B cell (primary cell): ENCODE measurements at regions not wholly inside any gene's neighbourhood (a gene's known extent, or its start where the extent isn't known, plus 50 kb on each side); places are given as distances from the start of the nearest gene placed in this dataset.

Experiments
- ATAC-seq: fragments of 200-7000 bp; cut with Tn5 transposase; one replicate; pipeline ENCODE4 v1.10.0; 2021; ENCODE audit warnings: low read depth, mild to moderate bottlenecking, moderate number of reproducible peaks, moderate library complexity
- CTCF ChIA-PET: fragments of 350-600 bp; sonication (Branson Sonifier 250); formaldehyde crosslinking; loops from one replicate; lab custom pipeline; 2021; ENCODE audit warnings: antibody characterized with exemption, inconsistent platforms; lab: Charles Lee
- POLR2A ChIA-PET: fragments of 350-600 bp; sonication (Branson Sonifier 250); formaldehyde crosslinking; loops from one replicate; lab custom pipeline; 2021; ENCODE audit warnings: antibody characterized with exemption; lab: Charles Lee
- DNase-seq: peaks from one replicate; pipeline ENCODE4 v3.0.0; 2013
- H2AFZ ChIP-seq: 2 replicates; pipeline ENCODE4 v1.6.1; 2012; ENCODE audit warnings: mild to moderate bottlenecking, low read depth, low read length; ENCODE audit not compliant: insufficient read depth, poor library complexity, severe bottlenecking
- H3K27ac ChIP-seq, 2 donors: 1 replicate in 1 of 2; 2 replicates in 1 of 2; pipeline ENCODE4 v1.5.1; 2012 to 2013; ENCODE audit warnings: low read length in 2 of 2, mild to moderate bottlenecking in 2 of 2, moderate library complexity in 1 of 2
- H3K27me3 ChIP-seq, 4 experiments: fragments of 200-600 bp in 1 of 4; sonication (generic) in 1 of 4; replicated peaks in 1 of 4; 1 replicate in 2 of 4; 2 replicates in 2 of 4; pipeline versions ENCODE4 v1.6.1 to v1.7.0; 2013 to 2016; ENCODE audit warnings: low read length in 3 of 4, mild to moderate bottlenecking in 2 of 4, mixed read lengths in 1 of 4, moderate library complexity in 1 of 4; ENCODE audit not compliant: insufficient read depth in 4 of 4, control insufficient read depth in 3 of 4; ENCODE audit errors: control extremely low read depth in 1 of 4
- H3K36me3 ChIP-seq, 2 experiments: replicated peaks in 1 of 2; 1 replicate in 1 of 2; 2 replicates in 1 of 2; pipeline versions ENCODE4 v1.6.1 to v1.7.1; 2013; ENCODE audit warnings: low read length in 1 of 2; ENCODE audit not compliant: insufficient read depth in 2 of 2, control insufficient read depth in 1 of 2; ENCODE audit errors: control extremely low read depth in 1 of 2, extremely low read depth in 1 of 2
- H3K4me1 ChIP-seq, 2 donors: fragments of 200-600 bp in 1 of 2; sonication (generic) in 1 of 2; 1 replicate in 1 of 2; 2 replicates in 1 of 2; pipeline versions ENCODE4 v1.5.1 to v1.6.1; 2013 to 2017; ENCODE audit warnings: low read length in 2 of 2; ENCODE audit not compliant: control insufficient read depth in 2 of 2, insufficient read depth in 2 of 2
- H3K4me2 ChIP-seq: replicated peaks from 2 replicates; pipeline ENCODE3; 2012; ENCODE audit warnings: mild to moderate bottlenecking, low read depth, low read length; ENCODE audit not compliant: poor library complexity, severe bottlenecking
- H3K4me3 ChIP-seq, 5 experiments: fragments of 200-600 bp in 1 of 5; sonication (generic) in 1 of 5; 1 replicate in 3 of 5; 2 replicates in 2 of 5; pipeline versions ENCODE4 v1.5.1 to v1.7.0; 2011 to 2016; ENCODE audit warnings: low read length in 4 of 5, mild to moderate bottlenecking in 4 of 5, low read depth in 2 of 5, control low read depth in 1 of 5, moderate library complexity in 1 of 5; ENCODE audit not compliant: insufficient read depth in 1 of 5; ENCODE audit errors: control extremely low read depth in 1 of 5, extremely low read depth in 1 of 5
- H3K79me2 ChIP-seq: fragments of 200-600 bp; sonication (generic); one replicate; pipeline ENCODE4 v1.6.0; 2016; ENCODE audit warnings: low read length; ENCODE audit not compliant: control insufficient read depth, insufficient read depth
- H3K9ac ChIP-seq: fragments of 200-600 bp; sonication (generic); 2 replicates; pipeline ENCODE4 v1.6.1; 2017; ENCODE audit warnings: mild to moderate bottlenecking, low read length, moderate library complexity
- H3K9me3 ChIP-seq, 3 donors: one replicate each; pipeline versions ENCODE4 v1.6.1 to v1.7.1; 2013; ENCODE audit warnings: low read length in 2 of 3; ENCODE audit not compliant: control insufficient read depth in 2 of 3, insufficient read depth in 1 of 3; ENCODE audit errors: control extremely low read depth in 1 of 3
- H4K20me1 ChIP-seq: 2 replicates; pipeline ENCODE4 v1.6.0; 2012; ENCODE audit warnings: mild to moderate bottlenecking, low read length; ENCODE audit not compliant: insufficient read depth, control insufficient read depth, poor library complexity, severe bottlenecking
- H3K27ac Mint-ChIP-seq: one replicate; pipeline ENCODE4 v1.8.0; 2021; ENCODE audit warnings: mixed read lengths
- H3K27me3 Mint-ChIP-seq: one replicate; pipeline ENCODE4 v1.8.0; 2021; ENCODE audit warnings: mixed read lengths
- H3K4me1 Mint-ChIP-seq: one replicate; pipeline ENCODE4 v1.8.0; 2021; ENCODE audit warnings: mixed read lengths
- H3K4me3 Mint-ChIP-seq: one replicate; pipeline ENCODE4 v1.8.0; 2021; ENCODE audit warnings: mixed read lengths
- H3K9me3 Mint-ChIP-seq: one replicate; pipeline ENCODE4 v1.8.0; 2022; ENCODE audit warnings: mixed read lengths; ENCODE audit not compliant: insufficient read depth
- EZH2 ChIP-seq: IDR thresholded peaks from 2 replicates; pipeline ENCODE4 v1.6.1; 2012; ENCODE audit warnings: borderline replicate concordance, low read depth, mild to moderate bottlenecking, moderate library complexity, low read length; ENCODE audit not compliant: insufficient read depth, poor library complexity, severe bottlenecking
- WGBS: methylation state at CpG from one replicate; pipeline ENCODE4 v1.1.5; 2013; ENCODE audit warnings: missing lambda C conversion rate; ENCODE audit not compliant: insufficient coverage; 5-methylcytosine and 5-hydroxymethylcytosine counted together
- intact Hi-C: fragments of 100-400 bp; cut with micrococcal nuclease; formaldehyde crosslinking; loops from one replicate; pipeline ENCODE4 v1.10.0; 2022
- TF ChIP-seq, protein P1 (sequence below): fragments of 200-600 bp; IDR thresholded peaks from one replicate; pipeline ENCODE4 v1.8.0; 2022; ENCODE audit warnings: antibody characterized with exemption, mild to moderate bottlenecking

DNA sequence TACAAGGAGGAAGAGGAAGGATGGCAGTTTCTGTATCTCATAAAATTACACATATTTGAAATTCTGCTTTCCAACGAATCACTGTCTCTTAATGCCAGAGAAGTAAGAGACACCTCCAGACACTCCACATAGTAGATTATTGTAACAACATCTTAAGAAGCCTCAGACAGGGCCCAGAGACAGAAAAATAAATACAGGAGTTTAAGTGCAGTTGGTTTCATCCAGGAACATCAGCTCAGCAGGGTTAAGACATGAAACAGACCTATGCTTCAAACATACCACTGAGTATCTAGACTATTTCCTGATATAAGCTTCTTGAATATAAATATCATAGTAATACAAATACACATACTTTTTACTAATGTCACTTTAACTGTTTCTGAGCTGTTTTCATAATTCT, 290.3 kb downstream of the ADAMTS20 start:
- Mint-ChIP-seq H3K4me3 (no peak overlapping the region), H3K4me1 (no peaks in the 10 kb centered on the region), H3K27me3 (peaks cover 8% of the 10 kb centered on the region), H3K9me3 (no peaks in the 10 kb centered on the region), H3K27ac (no peak overlapping the region)
- no CpG with 5 or more reads among the region's 1 CpG for WGBS
- H2AFZ ChIP-seq: no peak overlapping the region
- H4K20me1 ChIP-seq: no peaks in the 10 kb centered on the region
- ChIA-PET POLR2A (no interaction called here), CTCF (no interaction called here)
- DNase-seq: no peak
- H3K27me3 ChIP-seq: no peaks in the 10 kb centered on the region
- H3K79me2 ChIP-seq: no peaks in the 10 kb centered on the region
- no peak overlapping the region for H3K27ac ChIP-seq
- ATAC-seq: no peak
- intact Hi-C loops: no loop called here
- H3K9ac ChIP-seq: no peak overlapping the region
- no peak for TF ChIP-seq EZH2
- TF ChIP-seq, protein P1, sequence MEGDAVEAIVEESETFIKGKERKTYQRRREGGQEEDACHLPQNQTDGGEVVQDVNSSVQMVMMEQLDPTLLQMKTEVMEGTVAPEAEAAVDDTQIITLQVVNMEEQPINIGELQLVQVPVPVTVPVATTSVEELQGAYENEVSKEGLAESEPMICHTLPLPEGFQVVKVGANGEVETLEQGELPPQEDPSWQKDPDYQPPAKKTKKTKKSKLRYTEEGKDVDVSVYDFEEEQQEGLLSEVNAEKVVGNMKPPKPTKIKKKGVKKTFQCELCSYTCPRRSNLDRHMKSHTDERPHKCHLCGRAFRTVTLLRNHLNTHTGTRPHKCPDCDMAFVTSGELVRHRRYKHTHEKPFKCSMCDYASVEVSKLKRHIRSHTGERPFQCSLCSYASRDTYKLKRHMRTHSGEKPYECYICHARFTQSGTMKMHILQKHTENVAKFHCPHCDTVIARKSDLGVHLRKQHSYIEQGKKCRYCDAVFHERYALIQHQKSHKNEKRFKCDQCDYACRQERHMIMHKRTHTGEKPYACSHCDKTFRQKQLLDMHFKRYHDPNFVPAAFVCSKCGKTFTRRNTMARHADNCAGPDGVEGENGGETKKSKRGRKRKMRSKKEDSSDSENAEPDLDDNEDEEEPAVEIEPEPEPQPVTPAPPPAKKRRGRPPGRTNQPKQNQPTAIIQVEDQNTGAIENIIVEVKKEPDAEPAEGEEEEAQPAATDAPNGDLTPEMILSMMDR: no peak
- no peak overlapping the region for H3K4me3 ChIP-seq
- H3K36me3 ChIP-seq: no peaks in the 10 kb centered on the region
- no peaks in the 10 kb centered on the region for H3K4me1 ChIP-seq
- H3K9me3 ChIP-seq: peaks cover 0 to 2% (median 0%) of the 10 kb centered on the region in 3 donors
- no peak overlapping the region for H3K4me2 ChIP-seq

DNA sequence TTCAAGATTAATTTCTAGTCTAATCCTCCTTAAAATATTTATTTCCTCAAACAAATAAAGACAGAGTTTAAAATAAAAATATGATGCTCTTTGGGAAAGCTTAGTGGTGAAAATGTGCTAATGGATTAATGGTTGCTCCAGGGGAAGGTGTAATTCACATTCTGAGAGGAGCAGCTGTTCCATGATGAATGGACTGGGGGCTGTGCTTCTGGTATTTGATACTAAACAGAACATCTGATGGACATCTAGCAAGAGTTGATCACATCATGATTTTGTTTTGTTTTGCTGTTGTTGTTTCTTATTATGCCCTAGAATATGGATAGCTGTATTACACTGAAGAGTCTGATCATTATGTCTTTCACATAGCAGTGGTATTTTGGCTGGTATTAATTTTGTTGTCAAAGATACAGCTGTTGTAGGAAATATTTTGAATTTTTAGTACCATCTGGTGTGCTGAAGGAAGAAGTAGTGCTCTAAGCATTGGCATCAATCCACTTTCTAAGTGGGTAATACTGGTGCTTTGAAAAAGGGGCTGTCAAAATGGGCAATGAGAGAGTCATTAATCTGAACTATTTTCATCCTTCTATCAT, 296.4 kb downstream of the ADAMTS20 start:
- Histone ChIP-seq H3K36me3 (no peaks in the 10 kb centered on the region), H3K4me1 (no peaks in the 10 kb centered on the region), H3K4me3 (no peak overlapping the region), H3K4me2 (no peak overlapping the region), H3K79me2 (no peaks in the 10 kb centered on the region), H3K9ac (no peak overlapping the region), H3K27me3 (no peaks in the 10 kb centered on the region), H4K20me1 (no peaks in the 10 kb centered on the region), H2AFZ (no peak overlapping the region), H3K27ac (no peak overlapping the region), H3K9me3 (peaks cover 0 to 3% (median 0%) of the 10 kb centered on the region in 3 donors)
- POLR2A ChIA-PET: no interaction called here
- CTCF ChIA-PET: no interaction called here
- Mint-ChIP-seq H3K4me1 (no peaks in the 10 kb centered on the region), H3K4me3 (no peak overlapping the region), H3K27ac (no peak overlapping the region), H3K9me3 (no peaks in the 10 kb centered on the region), H3K27me3 (no peaks in the 10 kb centered on the region)
- TF ChIP-seq, protein P1: no peak
- TF ChIP-seq EZH2: no peak
- intact Hi-C loops: no loop called here
- no peak for ATAC-seq
- no peak for DNase-seq
